ENCODE measurements at regions not wholly inside any gene's neighbourhood (a gene's known extent, or its start where the extent isn't known, plus 50 kb on each side); places are given as distances from the start of the nearest gene placed in this dataset.

- Histone ChIP-seq H2BK20ac (ENCODE audit: low read depth, low read length) (no peak overlapping the region), H4K8ac (ENCODE audit: low read depth in 2 of 2, low read length in 2 of 2) (no peak overlapping the region), H3K9me1 (ENCODE audit: insufficient read depth, low read length) (no peaks in the 10 kb centered on the region), H3K79me1 (ENCODE audit: low read depth in 1 of 2, low read length in 2 of 2) (no peaks in the 10 kb centered on the region), H3K9ac (ENCODE audit: low read depth, low read length) (no peak overlapping the region), H4K20me1 (ENCODE audit: insufficient read depth, low read length) (no peaks in the 10 kb centered on the region), H3K14ac (replicated peaks; ENCODE audit: low read depth, low read length) (no peak overlapping the region), H3K4me2 (ENCODE audit: low read depth, low read length) (no peak overlapping the region), H3K27ac (ENCODE audit: insufficient read depth, low read length) (no peak overlapping the region), H3K4ac (ENCODE audit: low read depth, low read length) (no peak overlapping the region), H3K4me3 (ENCODE audit: insufficient read depth, low read depth, low read length) (no peak overlapping the region), H2AFZ (replicated peaks; ENCODE audit: low read length, poor library complexity) (no peak overlapping the region), H3K36me3 (ENCODE audit: control insufficient read depth, insufficient read depth, low read length) (no peaks in the 10 kb centered on the region), H3K18ac (ENCODE audit: low read depth, low read length) (no peak overlapping the region), H2BK120ac (ENCODE audit: low read depth, low read length) (no peak overlapping the region), H3K56ac (ENCODE audit: extremely low read depth, insufficient read depth, low read length) (no peak overlapping the region), H3K4me1 (ENCODE audit: control insufficient read depth, insufficient read depth, low read length) (no peaks in the 10 kb centered on the region), H3K9me3 (ENCODE audit: control insufficient read depth, insufficient read depth, low read length) (peaks cover 15% of the 10 kb centered on the region), H2BK15ac (ENCODE audit: low read depth, low read length) (no peak overlapping the region), H3K23ac (ENCODE audit: low read depth, low read length) (no peak overlapping the region), H3K27me3 (ENCODE audit: control insufficient read depth, insufficient read depth, low read length) (no peaks in the 10 kb centered on the region), H4K5ac (ENCODE audit: low read depth, low read length) (no peak overlapping the region), H4K91ac (ENCODE audit: insufficient read depth, low read depth, low read length) (no peak overlapping the region), H2BK5ac (ENCODE audit: low read depth, low read length, poor library complexity, severe bottlenecking) (no peak overlapping the region), H2AK5ac (ENCODE audit: low read depth, low read length) (no peak overlapping the region), H2AK9ac (replicated peaks; ENCODE audit: low read depth, low read length, poor library complexity) (no peak overlapping the region)
- TF ChIP-seq, protein P1, sequence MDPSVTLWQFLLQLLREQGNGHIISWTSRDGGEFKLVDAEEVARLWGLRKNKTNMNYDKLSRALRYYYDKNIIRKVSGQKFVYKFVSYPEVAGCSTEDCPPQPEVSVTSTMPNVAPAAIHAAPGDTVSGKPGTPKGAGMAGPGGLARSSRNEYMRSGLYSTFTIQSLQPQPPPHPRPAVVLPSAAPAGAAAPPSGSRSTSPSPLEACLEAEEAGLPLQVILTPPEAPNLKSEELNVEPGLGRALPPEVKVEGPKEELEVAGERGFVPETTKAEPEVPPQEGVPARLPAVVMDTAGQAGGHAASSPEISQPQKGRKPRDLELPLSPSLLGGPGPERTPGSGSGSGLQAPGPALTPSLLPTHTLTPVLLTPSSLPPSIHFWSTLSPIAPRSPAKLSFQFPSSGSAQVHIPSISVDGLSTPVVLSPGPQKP (IDR thresholded peaks at IDR 0.05; ENCODE audit: borderline replicate concordance, low read depth, low read length): no peak
- no peak for TF ChIP-seq FOS (IDR thresholded peaks at IDR 0.05; ENCODE audit: low read depth, low read length)
- TF ChIP-seq RCOR1 (IDR thresholded peaks at IDR 0.05; ENCODE audit: insufficient replicate concordance, low read length): no peak
- TF ChIP-seq POLR2A (IDR thresholded peaks at IDR 0.05; ENCODE audit: low read depth, low read length): no peak
- TF ChIP-seq BHLHE40 (IDR thresholded peaks at IDR 0.05; ENCODE audit: low read depth, low read length): no peak
- TF ChIP-seq, protein P2, sequence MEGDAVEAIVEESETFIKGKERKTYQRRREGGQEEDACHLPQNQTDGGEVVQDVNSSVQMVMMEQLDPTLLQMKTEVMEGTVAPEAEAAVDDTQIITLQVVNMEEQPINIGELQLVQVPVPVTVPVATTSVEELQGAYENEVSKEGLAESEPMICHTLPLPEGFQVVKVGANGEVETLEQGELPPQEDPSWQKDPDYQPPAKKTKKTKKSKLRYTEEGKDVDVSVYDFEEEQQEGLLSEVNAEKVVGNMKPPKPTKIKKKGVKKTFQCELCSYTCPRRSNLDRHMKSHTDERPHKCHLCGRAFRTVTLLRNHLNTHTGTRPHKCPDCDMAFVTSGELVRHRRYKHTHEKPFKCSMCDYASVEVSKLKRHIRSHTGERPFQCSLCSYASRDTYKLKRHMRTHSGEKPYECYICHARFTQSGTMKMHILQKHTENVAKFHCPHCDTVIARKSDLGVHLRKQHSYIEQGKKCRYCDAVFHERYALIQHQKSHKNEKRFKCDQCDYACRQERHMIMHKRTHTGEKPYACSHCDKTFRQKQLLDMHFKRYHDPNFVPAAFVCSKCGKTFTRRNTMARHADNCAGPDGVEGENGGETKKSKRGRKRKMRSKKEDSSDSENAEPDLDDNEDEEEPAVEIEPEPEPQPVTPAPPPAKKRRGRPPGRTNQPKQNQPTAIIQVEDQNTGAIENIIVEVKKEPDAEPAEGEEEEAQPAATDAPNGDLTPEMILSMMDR (conservative IDR thresholded peaks at IDR 0.05; ENCODE audit: low read depth, low read length): no peak
- TF ChIP-seq RAD21 (IDR thresholded peaks at IDR 0.05; ENCODE audit: low read length): no peak
- TF ChIP-seq RFX5 (IDR thresholded peaks at IDR 0.05; ENCODE audit: low read depth, low read length): no peak
- no peak for TF ChIP-seq CEBPB (IDR thresholded peaks at IDR 0.05; ENCODE audit: low read depth, low read length)
- TF ChIP-seq MAZ (IDR thresholded peaks at IDR 0.05; ENCODE audit: borderline replicate concordance, low read depth, low read length): no peak
- no peak for TF ChIP-seq SMC3 (IDR thresholded peaks at IDR 0.05; ENCODE audit: low read depth, low read length)
- TF ChIP-seq MAFK (IDR thresholded peaks at IDR 0.05; ENCODE audit: low read depth, low read length): no peak
- TF ChIP-seq, protein P3, sequence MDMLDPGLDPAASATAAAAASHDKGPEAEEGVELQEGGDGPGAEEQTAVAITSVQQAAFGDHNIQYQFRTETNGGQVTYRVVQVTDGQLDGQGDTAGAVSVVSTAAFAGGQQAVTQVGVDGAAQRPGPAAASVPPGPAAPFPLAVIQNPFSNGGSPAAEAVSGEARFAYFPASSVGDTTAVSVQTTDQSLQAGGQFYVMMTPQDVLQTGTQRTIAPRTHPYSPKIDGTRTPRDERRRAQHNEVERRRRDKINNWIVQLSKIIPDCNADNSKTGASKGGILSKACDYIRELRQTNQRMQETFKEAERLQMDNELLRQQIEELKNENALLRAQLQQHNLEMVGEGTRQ (IDR thresholded peaks at IDR 0.05; ENCODE audit: low read depth, low read length): no peak
- no peak for TF ChIP-seq CHD1 (IDR thresholded peaks at IDR 0.05; ENCODE audit: low read depth, low read length)
- BruUV-seq (replicated peaks): no TSS peak
- ChIA-PET CTCF (no interaction called here), POLR2A (ENCODE audit: unreplicated experiment) (no interaction called here)
- dilution Hi-C loops (cut with HindIII; ENCODE audit: low sequenced_read_pairs, unreplicated experiment) (no loop called here), intact Hi-C loops (cut with micrococcal nuclease) (no loop called here), in situ Hi-C loops (cut with MboI; ENCODE audit: low sequenced_read_pairs) (no loop called here)
- no CpG with 5 or more reads among the region's 1 CpG for WGBS, 2 experiments (ENCODE audit: extremely low coverage in 2 of 2, insufficient read length in 1 of 2)
- DNase-seq (no peak), ATAC-seq (ENCODE audit: low read depth) (no peak)
Observed at GRCh38 chr6:165163519-165163918, 145.9 kb downstream of the C6orf118 start.

All from IMR-90 (cell line).